OCI-LY3 (cell line): ENCODE measurements at regions not wholly inside any gene's neighbourhood (a gene's known extent, or its start where the extent isn't known, plus 50 kb on each side); places are given as distances from the start of the nearest gene placed in this dataset.

Source experiments
- H2AFZ ChIP-seq: fragments of 200-600, 300-600 bp; shearing (Covaris generic); 2 replicates; pipeline ENCODE4 v1.6.0; 2014; ENCODE audit warnings: antibody characterized with exemption, low read depth, low read length
- H3K27ac ChIP-seq: fragments of 200-600, 300-600 bp; sonication (generic); 2 replicates; pipeline ENCODE4 v1.5.1; 2014; ENCODE audit warnings: mild to moderate bottlenecking, low read length, moderate library complexity, mixed read lengths
- H3K27me3 ChIP-seq: fragments of 200-600, 300-600 bp; sonication (generic); 2 replicates; pipeline ENCODE4 v1.6.1; 2014; ENCODE audit warnings: low read depth, low read length, mixed read lengths
- H3K36me3 ChIP-seq: fragments of 200-600, 300-600 bp; sonication (generic); replicated peaks from 2 replicates; pipeline ENCODE3; 2014; ENCODE audit warnings: low read depth, low read length, mixed read lengths
- H3K4me1 ChIP-seq: fragments of 300-600, 200-600 bp; sonication (generic); 2 replicates; pipeline ENCODE4 v1.6.1; 2014; ENCODE audit warnings: low read length, mixed read lengths
- H3K4me2 ChIP-seq: fragments of 200-600, 300-600 bp; sonication (generic); 2 replicates; pipeline ENCODE4 v1.6.1; 2014; ENCODE audit warnings: low read length, mixed read lengths
- H3K4me3 ChIP-seq: fragments of 300-600, 200-600 bp; sonication (generic); 2 replicates; pipeline ENCODE4 v1.5.1; 2014; ENCODE audit warnings: antibody characterized with exemption, mild to moderate bottlenecking, low read length, moderate library complexity
- H3K79me2 ChIP-seq: fragments of 300-600, 200-600 bp; shearing (Covaris generic); 2 replicates; pipeline ENCODE4 v1.6.1; 2014; ENCODE audit warnings: mild to moderate bottlenecking, low read length, mixed read lengths
- H3K9ac ChIP-seq: fragments of 300-600, 200-600 bp; shearing (Covaris generic); 2 replicates; pipeline ENCODE4 v1.6.0; 2014; ENCODE audit warnings: mild to moderate bottlenecking, low read length, moderate library complexity
- H3K9me3 ChIP-seq: fragments of 200-600, 300-600 bp; shearing (Covaris generic); 2 replicates; pipeline ENCODE4 v1.6.1; 2014; ENCODE audit warnings: low read length, mixed read lengths; ENCODE audit not compliant: insufficient read depth
- H4K20me1 ChIP-seq: fragments of 200-600, 300-600 bp; sonication (generic); 2 replicates; pipeline ENCODE4 v1.6.1; 2016; ENCODE audit warnings: low read length, mixed read lengths; ENCODE audit not compliant: insufficient read depth
- EZH2phosphoT487 ChIP-seq: fragments of 200-600 bp; shearing (Covaris generic); IDR thresholded peaks from 2 replicates; pipeline ENCODE4 v1.6.1; 2018; ENCODE audit warnings: antibody characterized with exemption, mixed run types, low read depth
- TF ChIP-seq, protein P1 (sequence below): fragments of 200-600, 300-600 bp; sonication (generic); IDR thresholded peaks from 2 replicates; pipeline ENCODE4 v1.5.1; 2014; ENCODE audit warnings: antibody characterized with exemption, low read length, low read depth

- no peak overlapping the region for H2AFZ ChIP-seq
- H3K36me3 ChIP-seq: no peaks in the 10 kb centered on the region
- H3K27ac ChIP-seq: no peak overlapping the region
- H4K20me1 ChIP-seq: no peaks in the 10 kb centered on the region
- no peak overlapping the region for H3K9ac ChIP-seq
- H3K4me3 ChIP-seq: no peak overlapping the region
- no peak overlapping the region for H3K4me2 ChIP-seq
- no peaks in the 10 kb centered on the region for H3K4me1 ChIP-seq
- H3K27me3 ChIP-seq: no peaks in the 10 kb centered on the region
- TF ChIP-seq EZH2phosphoT487: no peak
- TF ChIP-seq, protein P1, sequence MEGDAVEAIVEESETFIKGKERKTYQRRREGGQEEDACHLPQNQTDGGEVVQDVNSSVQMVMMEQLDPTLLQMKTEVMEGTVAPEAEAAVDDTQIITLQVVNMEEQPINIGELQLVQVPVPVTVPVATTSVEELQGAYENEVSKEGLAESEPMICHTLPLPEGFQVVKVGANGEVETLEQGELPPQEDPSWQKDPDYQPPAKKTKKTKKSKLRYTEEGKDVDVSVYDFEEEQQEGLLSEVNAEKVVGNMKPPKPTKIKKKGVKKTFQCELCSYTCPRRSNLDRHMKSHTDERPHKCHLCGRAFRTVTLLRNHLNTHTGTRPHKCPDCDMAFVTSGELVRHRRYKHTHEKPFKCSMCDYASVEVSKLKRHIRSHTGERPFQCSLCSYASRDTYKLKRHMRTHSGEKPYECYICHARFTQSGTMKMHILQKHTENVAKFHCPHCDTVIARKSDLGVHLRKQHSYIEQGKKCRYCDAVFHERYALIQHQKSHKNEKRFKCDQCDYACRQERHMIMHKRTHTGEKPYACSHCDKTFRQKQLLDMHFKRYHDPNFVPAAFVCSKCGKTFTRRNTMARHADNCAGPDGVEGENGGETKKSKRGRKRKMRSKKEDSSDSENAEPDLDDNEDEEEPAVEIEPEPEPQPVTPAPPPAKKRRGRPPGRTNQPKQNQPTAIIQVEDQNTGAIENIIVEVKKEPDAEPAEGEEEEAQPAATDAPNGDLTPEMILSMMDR: no peak
- no peaks in the 10 kb centered on the region for H3K79me2 ChIP-seq
- no peaks in the 10 kb centered on the region for H3K9me3 ChIP-seq
Measured at GRCh38 chr7:112596981-112597380, 116.2 kb downstream of the LSMEM1 start.

DNA sequence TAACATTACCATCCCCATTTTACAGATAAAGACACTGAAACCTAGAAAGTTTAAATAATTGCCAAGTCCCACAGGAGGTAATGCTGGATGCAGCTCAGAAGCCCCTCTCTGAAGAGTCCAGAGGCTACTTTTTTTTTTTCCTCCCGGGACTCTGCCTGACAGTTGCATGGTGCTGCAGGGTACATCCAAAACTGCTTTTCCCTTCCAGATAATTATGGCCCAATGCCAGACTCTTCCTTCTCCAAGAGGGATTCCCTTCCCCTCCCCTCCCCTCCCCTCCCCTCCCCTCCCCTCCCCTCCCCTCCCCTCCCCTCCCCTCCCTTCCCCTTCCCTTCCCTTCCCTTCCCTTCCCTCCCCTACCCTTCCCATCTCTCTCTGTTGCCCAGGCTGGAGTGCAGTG, 122.9 kb downstream of the LSMEM1 start:
- H3K9ac ChIP-seq: no peak overlapping the region
- no peak overlapping the region for H3K27ac ChIP-seq
- H3K4me2 ChIP-seq: no peak overlapping the region
- H3K9me3 ChIP-seq: no peaks in the 10 kb centered on the region
- TF ChIP-seq, protein P1: no peak
- no peak for TF ChIP-seq EZH2phosphoT487
- no peaks in the 10 kb centered on the region for H3K36me3 ChIP-seq
- H3K79me2 ChIP-seq: no peaks in the 10 kb centered on the region
- H4K20me1 ChIP-seq: no peaks in the 10 kb centered on the region
- H3K4me1 ChIP-seq: no peaks in the 10 kb centered on the region
- no peak overlapping the region for H2AFZ ChIP-seq
- no peak overlapping the region for H3K4me3 ChIP-seq
- no peaks in the 10 kb centered on the region for H3K27me3 ChIP-seq

- no peaks in the 10 kb centered on the region for H3K4me1 ChIP-seq
- H2AFZ ChIP-seq: no peak overlapping the region
- TF ChIP-seq, protein P1: no peak
- no peak for TF ChIP-seq EZH2phosphoT487
- no peak overlapping the region for H3K27ac ChIP-seq
- H3K27me3 ChIP-seq: no peaks in the 10 kb centered on the region
- H3K9me3 ChIP-seq: no peaks in the 10 kb centered on the region
- H3K4me2 ChIP-seq: no peak overlapping the region
- H3K36me3 ChIP-seq: no peaks in the 10 kb centered on the region
- no peak overlapping the region for H3K9ac ChIP-seq
- H3K4me3 ChIP-seq: no peak overlapping the region
- H4K20me1 ChIP-seq: no peaks in the 10 kb centered on the region
- no peaks in the 10 kb centered on the region for H3K79me2 ChIP-seq
Measured at GRCh38 chr7:112610636-112611035, 129.8 kb downstream of the LSMEM1 start.

DNA sequence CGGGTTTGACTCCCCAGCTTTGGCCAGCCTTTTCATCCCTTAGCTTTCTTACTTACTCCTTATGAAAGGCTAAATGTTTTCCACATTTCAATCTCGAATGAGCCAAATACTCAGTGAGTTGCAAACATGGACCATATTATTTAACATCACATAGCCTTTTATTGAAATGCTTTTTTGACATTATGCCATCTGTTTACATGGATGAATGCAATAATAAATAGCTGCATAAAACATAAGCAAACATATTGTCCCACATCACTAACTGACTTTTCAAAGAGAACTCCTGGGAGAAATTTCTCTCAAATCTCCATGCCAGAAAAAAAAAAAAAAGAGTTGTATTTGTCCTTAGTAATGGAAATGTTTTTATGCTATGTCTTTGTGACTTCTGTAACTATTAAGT, 134.9 kb downstream of the LSMEM1 start:
- Histone ChIP-seq H3K79me2 (no peaks in the 10 kb centered on the region), H2AFZ (no peak overlapping the region), H3K27me3 (no peaks in the 10 kb centered on the region), H3K36me3 (no peaks in the 10 kb centered on the region), H3K9ac (no peak overlapping the region), H3K9me3 (no peaks in the 10 kb centered on the region), H3K27ac (no peak overlapping the region), H4K20me1 (no peaks in the 10 kb centered on the region), H3K4me2 (no peak overlapping the region), H3K4me3 (no peak overlapping the region), H3K4me1 (no peaks in the 10 kb centered on the region)
- TF ChIP-seq, protein P1: no peak
- TF ChIP-seq EZH2phosphoT487: no peak
